ENCODE measurements at regions not wholly inside any gene's neighbourhood (a gene's known extent, or its start where the extent isn't known, plus 50 kb on each side); places are given as distances from the start of the nearest gene placed in this dataset.

DNA sequence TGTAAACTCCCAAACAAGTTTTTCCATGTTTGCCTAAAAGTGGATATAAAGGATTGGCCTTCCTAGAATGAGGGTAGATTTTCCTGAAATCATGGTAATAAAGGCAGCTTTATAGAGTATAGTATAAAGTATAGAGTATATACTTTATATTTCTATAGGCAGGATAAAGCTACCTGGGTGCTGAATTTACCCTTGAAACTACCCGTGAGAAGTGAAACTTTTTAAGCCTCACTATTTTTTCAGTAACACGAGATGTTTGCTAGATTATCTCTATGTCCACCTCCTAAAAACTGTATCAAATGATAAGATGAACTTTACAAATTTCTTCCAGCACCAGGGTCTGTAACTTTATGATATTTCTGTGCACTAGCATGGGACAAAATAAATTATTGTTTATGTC lies 340.0 kb upstream of the GALNTL6 start:
- TF ChIP-seq JUND (IDR thresholded peaks at IDR 0.05; ENCODE audit: low read depth), result no peak
- no peak for DNase-seq (ENCODE audit: low read depth in 1 of 2, low spot score in 1 of 2)
- in situ Hi-C loops (cut with HindIII; ENCODE audit: low pct_unique_long_range_greater_than_20kb, low sequenced_read_pairs), result no loop called here

DNA sequence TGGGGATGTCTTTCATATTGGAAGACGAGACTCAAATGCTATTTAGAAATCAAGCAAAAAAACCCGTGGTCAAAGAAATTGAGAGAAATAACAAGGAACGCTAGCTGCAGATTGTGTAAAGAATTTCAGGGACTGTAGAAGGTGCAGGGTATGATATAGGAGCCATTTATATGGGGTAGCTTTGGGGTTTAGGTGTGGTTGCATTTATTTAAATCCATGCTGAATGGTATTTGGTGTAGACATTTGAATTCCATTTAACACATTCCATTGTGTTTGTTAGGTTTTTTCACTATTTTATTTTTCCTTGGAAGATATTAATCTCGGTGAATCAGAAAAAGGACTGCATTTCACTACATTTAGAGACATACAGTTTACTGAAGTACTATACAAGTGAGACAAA lies 341.0 kb upstream of the GALNTL6 start:
- in situ Hi-C loops (cut with HindIII; ENCODE audit: low pct_unique_long_range_greater_than_20kb, low sequenced_read_pairs), result no loop called here
- DNase-seq (ENCODE audit: low read depth in 1 of 2, low spot score in 1 of 2), result no peak
- no peak for TF ChIP-seq JUND (IDR thresholded peaks at IDR 0.05; ENCODE audit: low read depth)

DNA sequence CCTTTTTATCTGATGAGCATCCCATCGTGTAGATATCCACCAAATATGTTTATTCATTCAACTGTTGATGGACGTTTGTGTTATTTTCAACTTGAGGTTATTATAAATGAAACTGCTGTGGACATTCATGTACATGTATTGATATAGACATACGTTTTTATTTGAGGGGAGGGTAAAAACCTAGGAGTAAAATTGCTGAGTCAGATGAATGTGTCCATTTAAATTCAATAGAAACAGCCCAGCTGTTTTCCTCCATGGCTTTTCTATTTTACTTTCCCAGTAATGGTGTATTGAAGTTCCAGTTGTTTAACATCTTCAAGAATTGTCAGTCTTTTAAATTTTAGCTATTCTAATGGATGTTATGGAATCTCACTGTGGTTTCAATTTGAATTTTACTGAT lies 348.7 kb upstream of the GALNTL6 start:
- in situ Hi-C loops (cut with HindIII; ENCODE audit: low pct_unique_long_range_greater_than_20kb, low sequenced_read_pairs), result no loop called here
- TF ChIP-seq JUND (IDR thresholded peaks at IDR 0.05; ENCODE audit: low read depth), result no peak
- no peak for DNase-seq (ENCODE audit: low read depth in 1 of 2, low spot score in 1 of 2)

DNA sequence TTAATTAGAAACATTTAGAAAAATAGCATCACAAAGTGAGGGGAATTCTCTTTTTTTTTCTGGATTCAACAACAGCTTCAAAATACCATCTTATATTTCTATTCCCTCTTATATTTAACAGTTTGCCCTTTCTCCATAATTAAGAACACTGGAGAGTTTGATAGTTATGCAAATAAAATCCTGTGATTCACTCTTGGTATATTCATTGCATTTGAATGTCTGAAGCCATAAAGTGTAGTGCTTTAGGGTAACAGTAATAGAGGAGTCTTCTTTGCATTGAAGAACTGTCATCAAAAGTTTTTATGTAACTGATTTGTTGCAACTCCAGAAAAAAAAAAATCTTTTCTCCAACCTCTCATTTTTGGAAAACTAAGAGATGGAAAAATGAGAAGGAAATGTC lies 352.0 kb upstream of the GALNTL6 start:
- no peak for DNase-seq (ENCODE audit: low read depth in 1 of 2, low spot score in 1 of 2)
- in situ Hi-C loops (cut with HindIII; ENCODE audit: low pct_unique_long_range_greater_than_20kb, low sequenced_read_pairs), result no loop called here
- TF ChIP-seq JUND (IDR thresholded peaks at IDR 0.05; ENCODE audit: low read depth), result no peak

DNA sequence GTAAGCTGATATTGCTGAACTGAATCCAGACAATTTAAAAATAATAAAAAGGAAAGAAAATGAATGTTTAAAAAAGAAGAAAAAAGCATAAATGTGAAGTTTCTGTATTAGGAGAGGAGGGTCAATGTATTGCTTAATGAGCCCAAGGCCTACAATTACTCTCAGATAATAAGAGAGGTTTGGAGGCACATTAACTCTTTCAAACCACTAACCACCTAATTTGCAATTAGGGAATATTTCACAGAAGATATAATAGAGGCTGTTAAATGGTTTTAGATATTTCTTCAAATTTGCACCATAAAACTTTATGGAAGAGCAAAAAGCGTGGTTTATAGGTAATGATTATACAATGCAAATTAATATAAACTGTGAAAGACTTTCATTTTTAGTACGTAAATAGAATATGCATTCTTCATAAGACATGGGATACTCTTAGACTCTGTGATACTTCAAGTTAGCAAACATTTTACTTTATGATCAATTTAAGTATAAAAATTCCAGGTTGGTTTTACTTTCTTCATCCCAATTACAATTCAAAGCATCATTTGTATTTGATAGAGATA lies 364.2 kb upstream of the GALNTL6 start:
- in situ Hi-C loops (cut with HindIII; ENCODE audit: low pct_unique_long_range_greater_than_20kb, low sequenced_read_pairs), result no loop called here
- no peak for TF ChIP-seq JUND (IDR thresholded peaks at IDR 0.05; ENCODE audit: low read depth)

DNA sequence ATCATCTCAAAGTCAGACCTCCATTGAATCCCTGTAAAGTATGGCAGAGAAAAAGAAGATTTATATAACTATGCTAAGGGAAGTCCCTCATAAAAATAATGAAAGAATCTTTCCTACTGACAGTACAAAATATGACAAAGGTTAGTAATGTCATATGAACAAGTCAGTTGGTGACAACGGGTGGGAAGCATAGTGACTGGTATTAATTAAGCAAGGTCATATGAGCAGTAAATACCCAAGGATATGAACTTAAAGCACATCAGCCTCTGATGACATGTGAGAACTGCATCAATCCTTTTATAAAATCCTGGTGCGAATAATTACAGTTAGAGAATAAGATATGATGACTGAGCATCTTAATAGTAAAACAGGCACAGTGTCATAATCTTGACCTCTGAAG lies 364.8 kb upstream of the GALNTL6 start:
- in situ Hi-C loops (cut with HindIII; ENCODE audit: low pct_unique_long_range_greater_than_20kb, low sequenced_read_pairs), result no loop called here
- DNase-seq (ENCODE audit: low read depth in 1 of 2, low spot score in 1 of 2), result no peak
- TF ChIP-seq JUND (IDR thresholded peaks at IDR 0.05; ENCODE audit: low read depth), result no peak

More for the DNA sequence above, 364.2 kb upstream of the GALNTL6 start:
- no peak for DNase-seq (ENCODE audit: low read depth in 1 of 2, low spot score in 1 of 2)

DNA sequence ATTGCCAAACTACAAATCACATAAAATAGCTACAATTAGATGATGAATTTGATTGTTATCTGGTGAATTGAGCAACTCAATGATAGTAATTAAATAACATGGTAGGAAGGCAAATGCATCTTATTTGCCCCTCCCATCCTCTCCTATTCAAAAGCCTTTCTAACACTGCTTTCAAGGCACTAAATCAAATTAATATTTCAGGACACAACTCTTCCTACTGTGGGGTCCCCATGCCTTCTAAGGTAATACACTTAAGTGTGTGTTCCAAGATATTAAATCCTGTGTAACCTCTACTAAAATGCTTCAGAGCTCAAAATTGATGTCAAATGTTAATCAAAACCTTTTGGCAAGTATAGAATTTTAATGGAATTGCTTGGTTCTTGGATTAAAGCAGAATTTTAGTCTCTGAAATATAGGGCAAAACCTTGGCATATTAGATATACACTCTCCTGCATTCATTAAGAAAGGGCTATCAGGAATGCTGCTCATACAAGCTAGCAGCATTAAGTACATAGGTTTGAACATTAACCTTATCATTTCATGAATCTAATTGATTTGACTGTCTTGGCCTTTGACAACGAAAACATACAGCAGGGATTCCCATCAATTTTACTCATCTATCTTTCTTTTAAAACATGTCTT lies 371.8 kb upstream of the GALNTL6 start:
- DNase-seq (ENCODE audit: low read depth in 1 of 2, low spot score in 1 of 2), result no peak
- no peak for TF ChIP-seq JUND (IDR thresholded peaks at IDR 0.05; ENCODE audit: low read depth)
- in situ Hi-C loops (cut with HindIII; ENCODE audit: low pct_unique_long_range_greater_than_20kb, low sequenced_read_pairs), result no loop called here

DNA sequence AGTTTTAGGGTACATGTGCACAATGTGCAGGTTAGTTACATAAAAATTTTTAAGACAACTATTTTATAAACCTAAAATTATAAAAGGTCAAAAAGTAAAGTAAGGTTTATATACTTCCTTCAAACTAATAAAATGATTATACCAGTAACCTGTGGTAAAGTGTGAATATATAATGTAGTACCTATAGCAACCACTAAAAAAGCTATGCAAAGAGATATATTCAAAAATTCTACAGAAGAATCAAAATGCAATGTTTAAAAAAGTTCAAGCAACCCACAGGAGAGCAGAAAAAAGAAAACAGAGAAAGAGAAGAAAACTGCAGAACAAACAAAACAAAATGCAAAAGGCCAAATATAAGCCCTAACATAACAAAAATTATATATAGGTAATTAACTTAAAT lies 379.5 kb upstream of the GALNTL6 start:
- DNase-seq (ENCODE audit: low read depth in 1 of 2, low spot score in 1 of 2), result no peak
- in situ Hi-C loops (cut with HindIII; ENCODE audit: low pct_unique_long_range_greater_than_20kb, low sequenced_read_pairs), result no loop called here
- no peak for TF ChIP-seq JUND (IDR thresholded peaks at IDR 0.05; ENCODE audit: low read depth)

DNA sequence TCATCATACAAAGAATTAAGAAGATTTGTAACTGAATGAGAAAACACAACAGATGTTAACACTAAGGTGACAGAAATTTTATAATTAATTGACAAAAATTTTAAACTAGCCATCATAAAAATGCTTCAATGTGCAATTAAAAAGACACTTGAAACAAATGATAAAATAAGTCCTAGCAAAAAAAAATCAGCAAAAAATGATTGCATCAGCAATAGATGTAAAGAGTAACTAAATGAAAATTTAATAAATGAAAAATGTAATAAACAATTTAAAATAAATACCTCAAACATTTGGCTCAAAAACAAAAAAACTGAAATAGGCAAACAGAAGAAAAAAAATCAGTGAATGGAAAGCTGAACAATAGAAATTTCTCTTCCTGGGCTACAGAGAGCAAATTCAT lies 380.7 kb upstream of the GALNTL6 start:
- TF ChIP-seq JUND (IDR thresholded peaks at IDR 0.05; ENCODE audit: low read depth), result no peak
- in situ Hi-C loops (cut with HindIII; ENCODE audit: low pct_unique_long_range_greater_than_20kb, low sequenced_read_pairs), result no loop called here
- DNase-seq (ENCODE audit: low read depth in 1 of 2, low spot score in 1 of 2), result no peak

DNA sequence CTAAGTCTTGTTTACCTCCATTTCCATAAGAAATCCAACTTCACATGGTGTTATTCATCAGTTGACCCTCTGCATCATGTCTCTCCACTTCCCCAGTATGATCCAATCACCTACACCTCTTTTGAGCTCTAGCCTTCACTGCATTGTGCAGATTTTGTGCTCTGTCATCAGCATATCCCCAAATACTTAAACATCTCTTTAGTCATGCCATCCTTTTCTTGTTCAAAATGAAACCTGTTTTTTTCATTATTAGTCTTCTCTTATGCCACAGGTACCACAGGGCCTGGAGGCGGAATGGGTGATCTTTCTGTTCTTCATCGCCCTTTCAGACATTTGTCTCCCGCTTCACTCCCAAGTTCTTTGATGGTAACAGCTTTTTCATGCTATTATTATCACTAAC lies 382.7 kb upstream of the GALNTL6 start:
- TF ChIP-seq JUND (IDR thresholded peaks at IDR 0.05; ENCODE audit: low read depth), result no peak
- no peak for DNase-seq (ENCODE audit: low read depth in 1 of 2, low spot score in 1 of 2)
- in situ Hi-C loops (cut with HindIII; ENCODE audit: low pct_unique_long_range_greater_than_20kb, low sequenced_read_pairs), result no loop called here

DNA sequence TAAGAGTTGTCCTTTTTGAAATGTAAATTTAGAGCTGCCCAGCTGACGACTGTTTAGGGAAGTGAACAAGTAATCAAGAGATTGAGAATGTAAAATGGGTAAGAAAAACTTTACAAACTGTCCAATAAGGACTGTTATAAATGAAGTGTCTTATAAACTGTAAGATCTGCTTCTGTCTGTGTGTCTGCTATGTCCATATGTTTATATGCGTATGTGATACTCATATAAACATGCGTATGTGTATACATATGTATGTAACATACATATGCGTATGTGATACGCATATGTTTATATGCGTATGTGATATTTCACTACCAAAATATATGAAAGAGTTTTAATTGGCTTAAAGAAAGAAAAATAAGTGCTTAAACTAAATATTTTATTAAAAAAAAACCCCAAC lies 416.0 kb upstream of the GALNTL6 start:
- TF ChIP-seq JUND (IDR thresholded peaks at IDR 0.05; ENCODE audit: low read depth), result no peak
- in situ Hi-C loops (cut with HindIII; ENCODE audit: low pct_unique_long_range_greater_than_20kb, low sequenced_read_pairs), result no loop called here
- DNase-seq (ENCODE audit: low read depth in 1 of 2, low spot score in 1 of 2), result no peak

DNA sequence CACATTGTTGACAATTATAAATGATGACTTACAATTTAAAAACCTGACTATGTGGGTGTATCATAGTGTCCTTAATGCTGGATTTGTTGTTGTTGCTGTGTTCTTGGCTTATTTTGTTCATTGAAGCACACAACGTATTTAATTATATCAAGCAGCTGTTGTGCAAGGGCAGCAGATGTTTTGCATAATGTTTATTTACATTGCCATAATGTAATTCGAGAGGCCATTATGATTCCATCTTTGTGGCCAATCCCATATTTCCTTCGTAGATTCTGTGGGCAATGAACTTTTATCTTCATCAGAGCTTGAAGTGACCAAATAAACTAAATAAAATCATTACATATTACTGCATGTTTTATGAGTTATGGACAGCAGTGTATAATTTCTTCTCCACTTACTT lies 422.6 kb upstream of the GALNTL6 start:
- in situ Hi-C loops (cut with HindIII; ENCODE audit: low pct_unique_long_range_greater_than_20kb, low sequenced_read_pairs), result no loop called here
- TF ChIP-seq JUND (IDR thresholded peaks at IDR 0.05; ENCODE audit: low read depth), result no peak
- no peak for DNase-seq (ENCODE audit: low read depth in 1 of 2, low spot score in 1 of 2)

DNA sequence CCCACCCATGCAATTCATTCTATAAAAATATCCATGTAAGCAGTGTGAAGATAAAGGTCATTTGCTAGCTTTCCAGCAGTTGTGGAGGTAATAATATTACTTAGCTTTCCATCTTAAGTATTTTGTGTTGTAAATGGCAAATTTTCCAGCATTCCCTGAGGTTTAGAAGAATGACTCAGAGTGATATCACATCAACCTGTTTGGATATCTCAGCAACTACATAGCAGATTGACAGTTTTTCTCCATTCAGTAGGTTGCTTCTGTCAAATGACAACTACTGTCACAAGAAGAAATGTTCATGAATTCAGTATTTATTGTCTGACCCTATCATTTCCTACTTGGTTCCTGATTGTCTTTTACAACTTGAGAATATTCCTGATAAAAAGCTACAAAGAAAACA lies 434.9 kb upstream of the GALNTL6 start:
- no peak for DNase-seq (ENCODE audit: low read depth in 1 of 2, low spot score in 1 of 2)
- no peak for TF ChIP-seq JUND (IDR thresholded peaks at IDR 0.05; ENCODE audit: low read depth)
- in situ Hi-C loops (cut with HindIII; ENCODE audit: low pct_unique_long_range_greater_than_20kb, low sequenced_read_pairs), result no loop called here

DNA sequence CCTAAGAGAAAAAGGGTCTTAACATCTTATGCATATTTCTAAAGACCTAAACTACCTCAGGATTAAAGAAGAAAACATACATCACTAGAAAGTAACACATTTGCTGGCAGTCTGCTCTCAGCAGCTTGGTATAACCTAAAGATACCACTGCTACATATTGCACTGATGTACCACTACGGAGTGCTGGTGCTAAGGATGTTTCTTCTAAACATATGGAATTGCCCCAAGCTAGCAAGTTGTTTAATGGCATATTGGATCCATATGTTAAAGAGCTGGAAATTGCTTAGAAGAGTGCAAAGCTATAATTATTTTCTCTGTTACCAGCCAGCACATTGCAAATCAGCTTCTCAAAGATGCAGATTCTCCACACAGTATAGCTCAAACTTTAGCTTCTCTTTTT lies 436.5 kb upstream of the GALNTL6 start:
- no peak for DNase-seq (ENCODE audit: low read depth in 1 of 2, low spot score in 1 of 2)

More for the DNA sequence above, 436.5 kb upstream of the GALNTL6 start:
- TF ChIP-seq JUND (IDR thresholded peaks at IDR 0.05; ENCODE audit: low read depth), result no peak
- in situ Hi-C loops (cut with HindIII; ENCODE audit: low pct_unique_long_range_greater_than_20kb, low sequenced_read_pairs), result no loop called here
